Calu3 (cell line): ENCODE measurements at regions not wholly inside any gene's neighbourhood (a gene's known extent, or its start where the extent isn't known, plus 50 kb on each side); places are given as distances from the start of the nearest gene placed in this dataset.

ENCODE experiments used
- BruUV-seq: library from RNA; stranded (reverse); fragments of 400-500 nt; replicated peaks from 2 replicates; lab custom pipeline; 2021; lab: Mats Ljungman, UMichigan
- CTCF ChIA-PET: fragments of 300-600 bp; sonication (Branson Sonifier 250); formaldehyde crosslinking; loops from one replicate; lab custom pipeline; 2022; ENCODE audit warnings: antibody characterized with exemption; lab: Charles Lee
- DNase-seq: peaks from one replicate; pipeline ENCODE4 v3.0.0; 2022
- H3K27ac Mint-ChIP-seq: one replicate; pipeline ENCODE4 v1.8.0; 2022; ENCODE audit warnings: mixed read lengths; ENCODE audit not compliant: unreplicated experiment
- H3K27me3 Mint-ChIP-seq: one replicate; pipeline ENCODE4 v1.8.0; 2022; ENCODE audit warnings: mixed read lengths; ENCODE audit not compliant: unreplicated experiment
- H3K36me3 Mint-ChIP-seq: one replicate; pipeline ENCODE4 v1.8.0; 2022; ENCODE audit warnings: mild to moderate bottlenecking, moderate library complexity, mixed read lengths; ENCODE audit not compliant: insufficient read depth, unreplicated experiment
- H3K4me1 Mint-ChIP-seq: one replicate; pipeline ENCODE4 v1.8.0; 2022; ENCODE audit warnings: mild to moderate bottlenecking, low read depth, mixed read lengths; ENCODE audit not compliant: unreplicated experiment
- H3K4me3 Mint-ChIP-seq: one replicate; pipeline ENCODE4 v1.8.0; 2022; ENCODE audit warnings: mild to moderate bottlenecking, low read depth, moderate library complexity, mixed read lengths; ENCODE audit not compliant: unreplicated experiment
- H3K9me3 Mint-ChIP-seq: one replicate; pipeline ENCODE4 v1.8.0; 2022; ENCODE audit warnings: low read depth, mixed read lengths; ENCODE audit not compliant: unreplicated experiment
- CTCF ChIP-seq: fragments of 200-600 bp; IDR thresholded peaks from one replicate; pipeline ENCODE4 v1.8.0; 2022; ENCODE audit warnings: antibody characterized with exemption; ENCODE audit not compliant: unreplicated experiment
- intact Hi-C: fragments of 100-400 bp; cut with micrococcal nuclease; formaldehyde crosslinking; loops from one replicate; pipeline ENCODE4 v1.10.0; 2022; ENCODE audit not compliant: unreplicated experiment

DNA sequence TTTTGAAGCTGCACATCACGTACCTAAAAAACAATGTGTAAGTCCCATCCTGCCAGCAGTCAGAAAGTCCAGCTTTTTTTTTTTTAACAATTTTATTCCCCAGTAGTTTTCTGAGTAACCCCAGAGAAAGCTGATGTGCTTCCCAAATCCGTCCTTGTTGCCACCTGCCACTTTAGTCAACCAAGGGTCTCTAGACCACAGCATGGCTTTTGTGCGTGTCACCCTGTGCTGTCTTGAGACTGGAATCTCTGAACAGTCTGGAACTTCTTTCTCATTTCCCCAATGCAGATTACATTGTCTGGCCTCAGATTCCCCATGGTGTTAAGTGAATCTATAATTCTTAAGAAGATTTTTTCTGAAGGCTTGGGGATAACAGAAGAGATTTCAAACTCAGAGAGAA lies 289.2 kb upstream of the KLF12 start:
- Mint-ChIP-seq H3K4me3 (no peak overlapping the region), H3K9me3 (no peaks in the 10 kb centered on the region), H3K27ac (no peak overlapping the region), H3K36me3 (no peaks in the 10 kb centered on the region), H3K4me1 (no peaks in the 10 kb centered on the region), H3K27me3 (no peaks in the 10 kb centered on the region)
- no peak for DNase-seq
- CTCF ChIA-PET = no interaction called here
- no peak for TF ChIP-seq CTCF
- no TSS peak for BruUV-seq
- intact Hi-C loops = no loop called here

DNA sequence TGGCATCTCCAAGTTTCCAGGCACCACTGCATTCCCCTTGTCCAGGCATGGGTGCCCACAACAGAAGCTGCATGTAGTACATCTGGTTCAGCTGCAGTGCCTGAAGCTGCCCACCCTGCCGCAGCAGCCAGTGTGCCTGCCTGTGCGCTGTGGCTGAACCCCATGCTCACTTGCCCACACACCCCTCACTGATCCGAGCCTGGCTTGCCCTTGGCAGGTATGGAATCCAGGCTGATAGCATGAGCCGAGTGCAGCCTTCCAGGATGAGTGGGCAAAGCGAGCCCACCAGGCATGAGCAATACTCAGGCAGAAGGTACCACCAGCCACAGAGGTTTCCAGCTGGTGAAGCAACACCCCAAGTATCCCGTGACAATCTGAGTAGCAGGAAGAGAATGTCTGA lies 280.3 kb upstream of the KLF12 start:
- no peak for DNase-seq
- intact Hi-C loops = no loop called here
- Mint-ChIP-seq H3K36me3 (no peaks in the 10 kb centered on the region), H3K27ac (no peak overlapping the region), H3K9me3 (no peaks in the 10 kb centered on the region), H3K27me3 (no peaks in the 10 kb centered on the region), H3K4me3 (no peak overlapping the region), H3K4me1 (no peaks in the 10 kb centered on the region)
- CTCF ChIA-PET = no interaction called here
- no peak for TF ChIP-seq CTCF
- BruUV-seq = no TSS peak

GRCh38 chr13:74413482-74413881 lies 279.3 kb upstream of the KLF12 start:
- CTCF ChIA-PET = no interaction called here
- Mint-ChIP-seq H3K4me3 (no peak overlapping the region), H3K36me3 (no peaks in the 10 kb centered on the region), H3K27ac (no peak overlapping the region), H3K4me1 (no peaks in the 10 kb centered on the region), H3K9me3 (no peaks in the 10 kb centered on the region), H3K27me3 (no peaks in the 10 kb centered on the region)
- TF ChIP-seq CTCF = no peak
- BruUV-seq = no TSS peak
- intact Hi-C loops = no loop called here
- DNase-seq = no peak

DNA sequence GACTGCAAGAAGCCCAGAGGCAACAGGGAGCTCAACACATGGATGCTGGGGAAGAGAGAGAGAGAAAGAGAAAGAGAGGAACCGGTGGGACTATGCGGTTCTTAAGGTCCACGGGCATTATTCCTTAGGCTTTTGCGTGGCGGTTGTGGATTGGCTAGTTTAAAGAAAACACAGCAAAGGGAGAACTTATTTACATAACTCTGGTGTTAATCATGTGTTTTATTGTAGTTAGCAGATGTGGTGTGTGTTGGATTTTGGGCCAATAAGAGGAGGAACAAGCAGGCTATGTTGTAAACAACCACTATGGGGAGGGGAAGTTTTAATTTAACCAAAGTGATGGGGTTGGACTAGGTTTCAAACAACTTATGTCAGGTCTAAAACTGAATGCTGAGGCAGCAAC lies 275.3 kb upstream of the KLF12 start:
- no peak for TF ChIP-seq CTCF
- CTCF ChIA-PET = no interaction called here
- Mint-ChIP-seq H3K4me3 (no peak overlapping the region), H3K36me3 (no peaks in the 10 kb centered on the region), H3K27me3 (no peaks in the 10 kb centered on the region), H3K4me1 (no peaks in the 10 kb centered on the region), H3K27ac (peak overlapping the region; percentile 67), H3K9me3 (no peaks in the 10 kb centered on the region)
- DNase-seq = no peak
- no TSS peak for BruUV-seq
- intact Hi-C loops = no loop called here

DNA sequence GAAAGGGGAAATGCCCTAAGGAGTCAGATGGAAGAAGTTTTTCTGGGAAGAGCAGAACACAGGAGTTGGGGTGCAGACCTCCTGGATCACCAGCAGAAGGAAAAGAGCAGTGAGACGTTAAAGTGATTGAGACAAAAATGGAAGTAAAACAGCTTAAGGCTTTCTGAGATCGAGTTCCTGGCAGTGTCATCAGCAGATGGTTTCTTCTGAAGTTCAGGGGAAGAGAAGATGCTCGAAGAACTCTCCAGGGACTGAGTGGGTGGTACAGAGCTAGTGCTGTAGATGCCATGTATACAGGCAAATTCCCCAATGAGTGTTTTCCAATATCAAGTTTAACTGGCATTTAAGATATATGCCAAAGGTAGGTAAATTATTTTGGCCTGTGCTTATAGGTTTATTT lies 272.2 kb upstream of the KLF12 start:
- CTCF ChIA-PET = no interaction called here
- H3K4me3 Mint-ChIP-seq = no peak overlapping the region
- H3K27ac Mint-ChIP-seq = no peak overlapping the region
- no peaks in the 10 kb centered on the region for H3K36me3 Mint-ChIP-seq
- no TSS peak for BruUV-seq
- intact Hi-C loops = no loop called here
- no peak for DNase-seq
- no peaks in the 10 kb centered on the region for H3K4me1 Mint-ChIP-seq
- H3K27me3 Mint-ChIP-seq = no peaks in the 10 kb centered on the region
- H3K9me3 Mint-ChIP-seq = no peaks in the 10 kb centered on the region
- no peak for TF ChIP-seq CTCF
